ENCODE measurements at regions not wholly inside any gene's neighbourhood (a gene's known extent, or its start where the extent isn't known, plus 50 kb on each side); places are given as distances from the start of the nearest gene placed in this dataset.

DNA sequence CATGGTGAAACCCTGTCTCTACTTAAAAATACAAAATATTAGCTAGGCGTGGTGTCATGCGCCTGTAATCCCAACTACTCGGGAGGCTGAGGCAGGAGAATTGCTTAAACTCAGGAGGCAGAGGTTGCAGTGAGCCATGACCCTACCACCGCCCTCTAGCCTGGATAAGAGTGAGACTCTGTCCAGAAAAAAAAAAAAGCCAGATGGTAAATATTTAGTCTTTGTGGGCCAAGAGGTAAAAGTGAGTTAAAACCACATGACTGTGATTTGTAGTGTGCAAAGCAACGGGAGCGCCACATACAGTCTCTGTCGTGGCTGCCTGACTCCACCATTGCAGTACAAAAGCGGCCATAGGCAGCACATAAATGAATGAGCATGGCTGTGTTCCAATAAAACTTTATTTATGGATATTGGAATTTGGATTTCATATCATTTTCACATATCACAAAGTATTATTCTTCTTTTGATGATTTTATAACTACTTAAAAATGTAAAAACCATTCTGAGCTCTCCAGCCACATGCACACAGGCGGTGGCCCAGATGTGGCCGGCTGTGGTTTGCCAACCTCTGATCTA, 51.8 kb upstream of the CASZ1 start:
- H3K27ac ChIP-seq = no peak overlapping the region
- ATAC-seq (no peak), DNase-seq (ENCODE audit: low read depth in 1 of 2, low spot score in 1 of 2) (no peak), FAIRE-seq (no peak)
- ChIA-PET POLR2A (no interaction called here), CTCF (interaction anchor here (1.2 kb wide), 1 partner anchor 19 kb away, joined by 4 read pairs; no protein-coding TSS in a partner anchor)
- H3K4me2 ChIP-seq = no peak overlapping the region
- H3K9me3 ChIP-seq = peaks cover 10% of the 10 kb centered on the region; the same call in 2 of the 3 replicates
- no peaks in the 10 kb centered on the region for H3K4me1 ChIP-seq
- WGBS (ENCODE audit: missing lambda C conversion rate) = 87% methylated on average over 10 of the region's 10 CpGs
- TF ChIP-seq CBX2 (IDR thresholded peaks at IDR 0.05; ENCODE audit: borderline replicate concordance, low read depth) (no peak), RARB (CRISPR knock-in tag; IDR thresholded peaks at IDR 0.05) (no peak), MYC (IDR thresholded peaks at IDR 0.05; ENCODE audit: borderline replicate concordance, low read length) (no peak), GATA3 (IDR thresholded peaks at IDR 0.05; ENCODE audit: borderline replicate concordance) (no peak), TFCP2L1 (CRISPR knock-in tag; IDR thresholded peaks at IDR 0.05) (no peak), EHF (CRISPR knock-in tag; IDR thresholded peaks at IDR 0.05) (no peak), SMC3 (IDR thresholded peaks at IDR 0.05) (no peak)
- TF ChIP-seq, protein P1, sequence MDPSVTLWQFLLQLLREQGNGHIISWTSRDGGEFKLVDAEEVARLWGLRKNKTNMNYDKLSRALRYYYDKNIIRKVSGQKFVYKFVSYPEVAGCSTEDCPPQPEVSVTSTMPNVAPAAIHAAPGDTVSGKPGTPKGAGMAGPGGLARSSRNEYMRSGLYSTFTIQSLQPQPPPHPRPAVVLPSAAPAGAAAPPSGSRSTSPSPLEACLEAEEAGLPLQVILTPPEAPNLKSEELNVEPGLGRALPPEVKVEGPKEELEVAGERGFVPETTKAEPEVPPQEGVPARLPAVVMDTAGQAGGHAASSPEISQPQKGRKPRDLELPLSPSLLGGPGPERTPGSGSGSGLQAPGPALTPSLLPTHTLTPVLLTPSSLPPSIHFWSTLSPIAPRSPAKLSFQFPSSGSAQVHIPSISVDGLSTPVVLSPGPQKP (IDR thresholded peaks at IDR 0.05; ENCODE audit: low read depth, low read length) = no peak
- TF ChIP-seq, protein P2, sequence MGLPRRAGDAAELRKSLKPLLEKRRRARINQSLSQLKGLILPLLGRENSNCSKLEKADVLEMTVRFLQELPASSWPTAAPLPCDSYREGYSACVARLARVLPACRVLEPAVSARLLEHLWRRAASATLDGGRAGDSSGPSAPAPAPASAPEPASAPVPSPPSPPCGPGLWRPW (IDR thresholded peaks at IDR 0.05) = no peak
- no peak overlapping the region for H3K4me3 ChIP-seq

DNA sequence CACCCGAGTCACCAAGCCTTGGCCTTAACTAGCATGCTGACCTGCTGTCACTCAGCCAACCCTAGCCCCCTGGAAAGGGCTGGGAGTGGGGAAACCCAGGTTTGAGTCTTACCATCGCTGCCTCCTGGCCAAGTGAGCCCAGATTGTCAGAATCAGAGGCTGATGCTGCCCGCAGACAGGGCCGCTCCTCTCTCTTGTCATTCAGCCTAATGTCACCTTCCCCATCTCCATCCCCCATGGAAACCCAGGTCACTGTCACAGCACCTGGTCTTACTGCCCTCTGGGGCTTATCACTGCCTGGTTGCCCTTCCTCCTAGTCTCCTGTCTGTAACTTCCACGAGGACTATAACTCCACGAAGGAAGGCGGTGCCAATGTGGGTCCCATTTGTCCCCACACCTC, 53.6 kb upstream of the CASZ1 start:
- 57% methylated on average over 5 of the region's 7 CpGs for WGBS (ENCODE audit: missing lambda C conversion rate)
- CTCF ChIA-PET = interaction anchor here (0.6 kb wide), 1 partner anchor 57 kb away, joined by 3 read pairs; no protein-coding TSS in a partner anchor
- Histone ChIP-seq H3K4me3 (no peak overlapping the region), H3K4me2 (no peak overlapping the region), H3K27ac (no peak overlapping the region), H3K4me1 (no peaks in the 10 kb centered on the region), H3K9me3 (no peaks in the 10 kb centered on the region)
- TF ChIP-seq, protein P3, sequence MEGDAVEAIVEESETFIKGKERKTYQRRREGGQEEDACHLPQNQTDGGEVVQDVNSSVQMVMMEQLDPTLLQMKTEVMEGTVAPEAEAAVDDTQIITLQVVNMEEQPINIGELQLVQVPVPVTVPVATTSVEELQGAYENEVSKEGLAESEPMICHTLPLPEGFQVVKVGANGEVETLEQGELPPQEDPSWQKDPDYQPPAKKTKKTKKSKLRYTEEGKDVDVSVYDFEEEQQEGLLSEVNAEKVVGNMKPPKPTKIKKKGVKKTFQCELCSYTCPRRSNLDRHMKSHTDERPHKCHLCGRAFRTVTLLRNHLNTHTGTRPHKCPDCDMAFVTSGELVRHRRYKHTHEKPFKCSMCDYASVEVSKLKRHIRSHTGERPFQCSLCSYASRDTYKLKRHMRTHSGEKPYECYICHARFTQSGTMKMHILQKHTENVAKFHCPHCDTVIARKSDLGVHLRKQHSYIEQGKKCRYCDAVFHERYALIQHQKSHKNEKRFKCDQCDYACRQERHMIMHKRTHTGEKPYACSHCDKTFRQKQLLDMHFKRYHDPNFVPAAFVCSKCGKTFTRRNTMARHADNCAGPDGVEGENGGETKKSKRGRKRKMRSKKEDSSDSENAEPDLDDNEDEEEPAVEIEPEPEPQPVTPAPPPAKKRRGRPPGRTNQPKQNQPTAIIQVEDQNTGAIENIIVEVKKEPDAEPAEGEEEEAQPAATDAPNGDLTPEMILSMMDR (IDR thresholded peaks at IDR 0.05) = no peak
- TF ChIP-seq, protein P4, sequence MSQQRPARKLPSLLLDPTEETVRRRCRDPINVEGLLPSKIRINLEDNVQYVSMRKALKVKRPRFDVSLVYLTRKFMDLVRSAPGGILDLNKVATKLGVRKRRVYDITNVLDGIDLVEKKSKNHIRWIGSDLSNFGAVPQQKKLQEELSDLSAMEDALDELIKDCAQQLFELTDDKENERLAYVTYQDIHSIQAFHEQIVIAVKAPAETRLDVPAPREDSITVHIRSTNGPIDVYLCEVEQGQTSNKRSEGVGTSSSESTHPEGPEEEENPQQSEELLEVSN (IDR thresholded peaks at IDR 0.05; ENCODE audit: borderline replicate concordance, low read depth) = no peak
- TF ChIP-seq RARB (CRISPR knock-in tag; IDR thresholded peaks at IDR 0.05) (no peak), RNF2 (IDR thresholded peaks at IDR 0.05; ENCODE audit: borderline replicate concordance, low read depth) (no peak), EHF (CRISPR knock-in tag; IDR thresholded peaks at IDR 0.05) (no peak), SREBF2 (IDR thresholded peaks at IDR 0.05) (no peak), RCOR1 (IDR thresholded peaks at IDR 0.05; ENCODE audit: low read depth, low read length) (no peak), RFX5 (IDR thresholded peaks at IDR 0.05) (no peak), PHF8 (IDR thresholded peaks at IDR 0.05; ENCODE audit: borderline replicate concordance, low read depth) (no peak)
- TF ChIP-seq, protein P5, sequence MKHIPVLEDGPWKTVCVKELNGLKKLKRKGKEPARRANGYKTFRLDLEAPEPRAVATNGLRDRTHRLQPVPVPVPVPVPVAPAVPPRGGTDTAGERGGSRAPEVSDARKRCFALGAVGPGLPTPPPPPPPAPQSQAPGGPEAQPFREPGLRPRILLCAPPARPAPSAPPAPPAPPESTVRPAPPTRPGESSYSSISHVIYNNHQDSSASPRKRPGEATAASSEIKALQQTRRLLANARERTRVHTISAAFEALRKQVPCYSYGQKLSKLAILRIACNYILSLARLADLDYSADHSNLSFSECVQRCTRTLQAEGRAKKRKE (CRISPR knock-in tag; IDR thresholded peaks at IDR 0.05; ENCODE audit: low read depth) = no peak
- TF ChIP-seq, protein P6, sequence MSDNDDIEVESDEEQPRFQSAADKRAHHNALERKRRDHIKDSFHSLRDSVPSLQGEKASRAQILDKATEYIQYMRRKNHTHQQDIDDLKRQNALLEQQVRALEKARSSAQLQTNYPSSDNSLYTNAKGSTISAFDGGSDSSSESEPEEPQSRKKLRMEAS (IDR thresholded peaks at IDR 0.05) = no peak
- POLR2A ChIA-PET = no interaction called here
- DNase-seq (ENCODE audit: low read depth in 1 of 2, low spot score in 1 of 2) = no peak
- ATAC-seq = no peak
- no peak for FAIRE-seq
